Stimulated activated CD4-positive, alpha-beta T cell treated with anti-CD3 and anti-CD28 coated beads, Interleukin-1b, Interleukin-23, amount 100 ng/mL, for 4 hours (primary cell): ENCODE measurements at regions not wholly inside any gene's neighbourhood (a gene's known extent, or its start where the extent isn't known, plus 50 kb on each side); places are given as distances from the start of the nearest gene placed in this dataset.

Experiments
- DNase-seq, 2 donors: peaks; one replicate each; pipeline ENCODE4 v3.0.0-alpha.2; 2020; ENCODE audit warnings: low read depth in 2 of 2

DNA sequence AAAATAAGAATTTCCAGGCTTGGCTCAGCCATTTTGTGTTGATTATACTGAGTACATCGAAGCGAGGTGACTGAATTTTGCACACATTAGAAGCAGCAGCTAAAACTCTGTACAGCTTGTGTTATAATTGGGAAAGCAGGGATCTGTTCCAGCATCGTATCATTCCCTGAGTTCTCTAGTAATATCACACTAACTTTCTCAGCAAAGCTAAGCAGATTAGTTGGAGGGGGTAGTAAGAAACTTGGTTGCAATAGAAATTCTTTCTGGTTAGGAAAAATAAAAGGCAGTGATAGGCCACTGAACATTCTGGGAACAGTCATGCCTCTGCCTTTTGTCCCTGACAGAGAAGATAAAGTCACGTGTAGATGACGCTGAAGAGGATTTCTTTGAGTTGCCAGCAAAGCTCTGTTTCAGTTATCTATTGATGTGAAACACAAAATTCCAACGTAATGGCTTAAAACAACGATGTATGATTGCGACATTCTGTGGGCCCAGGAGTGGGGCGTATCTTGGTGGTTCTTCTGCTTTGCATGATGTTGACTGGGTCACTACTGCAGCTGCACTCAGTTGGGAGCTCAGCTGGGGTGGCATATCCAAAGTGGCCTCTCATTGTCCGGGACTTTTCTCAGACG lies 202.1 kb upstream of the MEX3C start:
- no peak for DNase-seq

DNA sequence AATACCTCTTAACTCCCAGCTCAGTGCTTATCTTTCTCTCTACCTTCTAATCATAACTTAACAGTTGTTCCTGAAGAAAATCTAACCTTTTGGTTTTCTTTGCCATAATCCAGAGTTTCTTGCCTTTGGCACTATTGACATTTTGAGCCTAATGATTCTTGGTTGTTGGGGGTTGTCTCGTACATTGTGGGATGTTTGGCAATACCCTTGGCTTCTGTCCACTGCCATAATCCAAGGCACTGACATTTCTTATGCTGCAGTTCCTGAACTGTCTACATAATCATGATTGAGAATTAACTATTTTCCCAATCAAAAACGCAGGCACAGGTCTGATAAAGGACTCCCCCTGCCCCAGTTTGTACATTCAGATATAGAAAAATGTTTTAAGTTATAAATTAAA lies 203.2 kb upstream of the MEX3C start:
- no peak for DNase-seq

DNA sequence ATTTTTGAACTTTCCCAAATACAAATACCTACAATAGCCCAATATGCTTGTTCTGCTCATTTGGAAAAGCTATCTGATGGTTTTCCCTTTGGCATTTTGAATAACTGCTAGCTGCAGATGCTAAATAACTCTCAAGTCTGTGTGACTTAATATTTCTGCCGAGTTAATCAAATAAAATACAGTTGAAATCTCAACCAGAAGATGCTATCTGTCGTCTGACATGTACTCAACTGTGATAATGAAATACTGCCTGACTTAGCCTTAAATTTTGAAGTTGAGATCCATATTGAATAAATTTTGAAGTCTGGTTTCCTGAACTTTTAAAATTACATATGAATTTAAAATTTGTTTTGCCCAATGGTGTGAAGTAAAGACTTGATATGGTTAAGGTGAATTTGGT lies 204.4 kb upstream of the MEX3C start:
- no peak for DNase-seq

DNA sequence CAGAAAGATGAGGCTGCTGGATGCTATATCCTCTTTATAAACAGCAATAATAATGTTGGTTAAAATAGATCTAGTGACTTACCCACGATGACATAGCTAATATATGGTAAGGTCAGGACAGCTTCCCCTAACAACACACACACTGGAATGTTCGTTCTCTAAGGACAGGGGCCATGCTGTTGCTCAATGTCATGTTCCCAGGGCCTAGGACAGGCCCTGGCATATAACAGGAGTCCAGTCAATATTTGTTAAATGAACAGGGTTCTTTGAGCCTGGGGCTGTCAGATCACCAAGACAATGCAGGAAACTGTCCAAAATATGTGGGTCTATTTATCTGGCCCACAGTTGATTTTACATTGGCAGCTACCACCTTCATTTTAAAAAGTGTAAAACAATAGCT lies 207.1 kb upstream of the MEX3C start:
- DNase-seq: no peak

DNA sequence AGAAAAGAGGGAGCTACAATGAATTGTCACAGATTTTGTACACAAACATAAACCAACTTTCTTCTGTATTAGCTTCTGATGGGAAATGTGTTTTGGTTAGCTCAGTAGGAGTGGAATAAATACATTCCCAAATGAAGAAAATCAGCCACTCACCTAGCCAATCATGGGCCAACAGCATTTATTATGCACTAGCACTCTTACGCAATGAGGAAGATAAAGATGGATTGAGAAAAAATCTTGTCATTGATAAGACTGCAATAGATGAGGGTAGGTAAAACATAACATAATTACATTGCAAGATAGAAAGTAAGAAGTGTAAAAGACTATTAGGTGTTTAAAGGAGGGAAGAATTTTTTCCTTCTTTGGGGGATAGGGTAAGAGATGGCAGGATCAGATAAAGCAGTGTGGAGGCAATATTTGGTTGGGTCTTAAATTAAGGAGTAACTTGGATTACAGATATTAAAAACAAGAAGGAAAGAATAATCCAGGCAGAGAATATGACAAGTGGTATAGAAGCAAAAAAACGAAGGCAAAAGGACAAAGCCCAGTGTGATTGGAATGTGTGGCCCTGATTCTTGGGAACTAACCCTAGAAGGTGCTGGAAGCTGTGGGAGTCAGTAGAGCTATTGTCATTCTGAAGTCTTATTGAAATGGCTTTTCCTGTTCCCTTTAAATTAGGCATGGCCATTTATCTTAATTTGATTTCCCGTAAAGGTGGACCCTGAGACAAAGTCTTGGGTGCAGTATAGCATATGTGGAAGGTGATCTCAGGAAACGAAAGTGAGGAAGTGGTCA lies 208.4 kb upstream of the MEX3C start:
- DNase-seq: no peak

DNA sequence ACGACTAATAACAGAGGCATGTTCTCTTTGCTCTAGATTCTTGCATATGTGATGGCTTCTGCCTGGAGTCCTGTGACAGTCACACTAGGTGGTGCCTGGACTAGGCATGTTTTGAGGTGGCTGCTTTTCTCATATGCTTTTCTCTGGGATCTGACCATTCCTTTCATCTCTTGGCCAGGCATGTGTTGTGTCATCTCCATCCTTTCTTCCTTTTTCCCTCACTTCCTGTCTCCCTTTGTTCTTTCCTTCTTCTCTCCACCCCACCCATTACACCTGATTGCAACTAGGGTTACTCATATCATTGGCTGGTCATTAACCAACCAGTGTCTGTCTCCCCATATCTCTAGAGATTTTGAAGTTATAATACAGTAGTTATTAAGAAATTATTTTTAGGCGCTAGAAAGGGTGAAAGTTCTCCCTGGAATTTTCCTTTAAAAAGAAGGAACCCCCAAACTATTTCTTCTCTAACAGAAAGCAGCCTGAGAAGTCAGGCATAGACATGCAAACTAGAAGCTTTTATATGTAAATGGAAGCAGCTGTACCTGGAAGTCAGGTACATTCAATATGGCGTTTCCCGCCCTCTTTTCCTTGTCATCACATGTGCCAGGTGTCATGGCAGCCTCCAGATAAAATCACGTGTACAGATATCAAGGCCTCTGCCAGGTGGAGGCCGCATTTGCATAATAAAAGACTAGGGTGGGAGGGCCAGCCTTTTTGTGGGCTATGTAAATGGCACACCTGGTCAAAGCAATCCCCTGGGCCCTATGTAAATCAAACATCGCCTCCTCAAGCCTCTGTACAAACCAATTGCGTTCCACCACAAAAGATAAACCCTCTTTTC lies 220.4 kb upstream of the MEX3C start:
- DNase-seq: no peak

DNA sequence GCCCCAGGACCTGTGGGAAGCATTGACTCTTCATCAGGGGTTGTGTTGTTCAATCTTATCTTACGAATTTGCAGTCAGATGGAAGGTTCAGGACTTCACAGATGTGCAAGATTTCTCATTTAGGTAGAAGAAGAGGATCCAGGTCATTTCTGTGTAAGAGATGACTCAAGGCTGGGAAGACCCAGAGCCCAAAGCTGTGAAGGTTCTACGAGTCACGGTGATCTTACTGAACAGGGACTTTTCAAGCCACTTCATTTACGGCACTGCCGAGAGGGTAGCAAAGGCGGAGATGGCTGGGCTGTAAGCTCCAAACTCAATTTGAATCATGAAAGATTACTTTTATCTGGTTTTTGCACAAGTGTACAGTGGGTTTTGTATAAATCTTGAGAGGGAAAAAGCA lies 228.0 kb upstream of the MEX3C start:
- no peak for DNase-seq

DNA sequence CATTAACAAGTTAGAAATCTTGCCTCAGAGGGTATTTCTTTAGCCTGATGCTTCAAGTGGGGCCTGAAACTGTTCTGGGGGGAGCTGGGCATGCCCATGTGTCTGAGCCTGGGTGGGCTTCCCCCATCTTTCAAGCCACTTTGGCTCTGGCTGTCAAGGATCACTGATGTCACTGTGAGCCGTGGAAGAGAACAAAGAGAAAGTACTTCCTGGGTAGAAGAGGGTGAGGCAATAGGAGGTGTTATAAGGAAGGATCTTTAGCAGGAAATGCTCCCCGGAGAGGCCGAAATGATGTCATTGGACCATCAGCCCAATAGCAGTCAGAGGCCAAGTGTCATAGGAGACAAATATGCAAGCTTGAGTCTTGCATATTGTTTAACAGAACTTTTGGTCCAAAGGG lies 228.4 kb upstream of the MEX3C start:
- DNase-seq: no peak

DNA sequence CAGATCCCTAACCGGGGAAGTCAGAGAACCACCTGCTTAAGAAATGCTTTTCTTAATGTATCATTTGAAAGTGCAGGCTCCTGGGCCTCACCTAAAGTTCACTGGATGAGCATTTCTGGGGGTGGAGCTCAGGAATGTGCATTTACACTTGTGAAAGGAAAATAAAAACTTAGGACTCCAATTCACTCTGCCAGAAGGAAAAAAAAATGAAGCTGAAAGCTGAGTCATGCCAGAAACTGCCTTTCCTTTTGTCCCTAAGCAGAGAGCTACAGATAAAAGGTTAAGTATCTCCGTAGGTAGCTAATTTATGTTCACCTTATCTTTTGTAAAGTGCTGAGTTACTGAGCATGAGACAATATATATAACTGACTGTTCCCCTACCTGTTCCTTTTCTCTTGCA lies 229.5 kb upstream of the MEX3C start:
- no peak for DNase-seq

DNA sequence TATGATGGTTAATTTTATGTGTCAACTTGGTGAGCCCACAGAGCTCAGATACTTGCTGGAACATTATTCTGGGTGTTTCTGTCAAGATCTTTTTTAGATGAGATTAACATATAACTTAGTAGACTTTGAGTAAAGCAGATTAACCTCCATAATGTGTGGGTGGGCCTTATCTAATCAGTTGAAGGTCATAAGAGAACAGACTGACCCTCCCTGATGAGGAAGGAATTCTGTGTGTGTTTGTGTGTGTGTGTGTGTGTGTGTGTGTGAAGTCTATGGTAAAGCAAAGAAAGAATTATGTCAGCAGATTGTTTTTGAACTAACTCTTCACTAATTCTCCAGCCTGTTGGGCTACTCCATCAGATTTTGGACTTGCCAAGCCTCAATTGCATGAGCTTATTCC lies 232.2 kb upstream of the MEX3C start:
- no peak for DNase-seq

DNA sequence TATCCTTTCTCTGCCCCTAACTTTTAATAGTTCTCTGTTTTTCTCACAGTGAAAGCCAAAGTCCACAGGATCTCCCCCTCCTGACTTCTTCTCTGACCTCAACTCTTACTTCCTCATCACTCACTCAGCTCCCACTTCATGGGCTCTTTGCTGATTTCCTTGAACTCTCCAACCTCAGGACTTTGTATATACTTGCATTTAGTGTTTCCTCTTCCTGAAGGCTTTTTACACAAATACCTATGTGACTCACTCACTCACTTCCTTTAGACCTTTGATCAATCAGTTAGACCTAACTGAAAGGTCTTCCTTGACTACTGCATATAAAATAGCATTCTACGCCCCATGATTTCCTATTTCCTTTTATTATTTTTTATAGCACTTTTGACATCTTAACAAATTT lies 233.1 kb upstream of the MEX3C start:
- DNase-seq: no peak

DNA sequence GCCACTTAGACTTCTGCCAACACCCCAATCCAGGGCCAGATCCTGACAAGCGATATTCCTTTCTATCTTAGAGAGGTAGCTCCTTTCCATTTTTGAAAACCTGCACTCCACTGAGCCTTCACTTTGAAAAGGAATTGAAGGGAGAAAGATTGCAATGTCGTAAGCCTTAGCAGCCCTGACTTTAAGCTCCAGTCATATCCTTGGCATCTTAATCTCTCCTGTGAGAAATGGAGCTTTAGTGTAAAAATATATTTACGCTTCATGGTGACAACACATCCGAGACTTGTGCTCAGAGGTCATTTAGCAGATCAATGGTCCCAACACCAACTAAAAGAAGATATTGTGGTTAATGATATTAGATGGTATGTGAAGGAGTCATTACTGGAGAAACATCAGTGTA lies 235.8 kb upstream of the MEX3C start:
- no peak for DNase-seq

DNA sequence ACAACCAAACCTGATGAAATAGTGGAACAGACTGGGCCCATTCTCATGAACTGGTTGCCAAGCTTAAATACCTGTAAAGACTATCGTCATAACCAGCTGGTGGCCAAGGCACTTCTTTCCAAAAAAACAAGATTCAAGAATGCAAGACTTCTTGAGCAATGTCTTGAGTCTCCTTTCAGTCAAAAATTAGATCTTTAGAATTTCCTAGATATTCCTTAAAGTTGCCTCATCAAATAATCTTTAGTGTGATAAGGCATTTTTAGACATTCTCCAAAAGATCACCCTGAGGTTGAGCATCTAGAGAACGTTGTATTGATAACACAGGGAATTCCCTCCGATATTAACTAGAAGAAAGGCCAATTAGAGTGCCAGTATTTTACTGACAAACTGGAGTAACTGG lies 236.4 kb upstream of the MEX3C start:
- no peak for DNase-seq

DNA sequence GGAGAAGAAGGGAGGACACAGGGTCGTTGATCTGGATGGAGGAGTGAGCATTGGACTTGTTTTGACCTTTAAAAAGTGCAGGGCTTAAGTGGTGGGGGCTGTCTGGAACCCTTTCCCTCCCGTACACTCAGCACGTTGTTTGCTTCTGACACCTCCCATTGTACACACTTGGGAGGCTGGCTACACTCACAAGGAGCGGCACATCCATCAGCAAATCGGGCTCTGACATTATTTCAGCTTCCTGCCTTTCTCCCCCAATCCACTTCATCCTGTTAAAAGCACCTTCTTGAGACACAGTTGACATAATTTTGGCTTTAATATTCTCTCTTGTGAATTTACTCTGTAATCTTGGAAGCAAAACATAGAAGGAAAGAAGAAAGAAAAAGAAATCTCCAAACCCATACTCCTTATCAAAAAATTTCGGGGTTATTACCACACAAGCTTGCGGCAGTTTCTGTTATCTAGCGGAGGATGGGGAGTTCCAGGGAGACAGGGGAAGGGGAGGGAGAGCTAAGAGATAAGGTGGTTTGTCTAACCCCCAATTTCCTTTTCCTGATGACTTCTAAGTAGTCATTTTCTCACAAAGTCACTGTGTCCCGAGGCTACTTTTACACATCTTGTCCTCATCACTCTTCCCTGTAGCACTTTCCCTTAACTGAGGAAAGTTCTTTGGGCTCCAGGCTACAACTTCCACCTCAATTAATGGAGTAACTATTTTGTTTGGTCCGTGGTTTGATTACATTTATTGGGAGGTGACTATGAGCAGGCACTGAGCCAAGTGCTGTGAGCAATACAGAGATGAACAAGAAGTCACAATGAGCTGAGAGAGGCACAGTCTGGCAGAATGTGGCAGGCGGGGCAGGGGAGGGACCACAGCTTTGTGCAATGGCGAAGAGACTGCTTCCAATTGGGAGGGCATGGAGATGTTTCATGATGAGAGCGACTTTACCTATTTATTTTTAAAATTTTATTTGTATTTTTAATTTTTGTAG lies 240.1 kb upstream of the MEX3C start:
- no peak for DNase-seq

DNA sequence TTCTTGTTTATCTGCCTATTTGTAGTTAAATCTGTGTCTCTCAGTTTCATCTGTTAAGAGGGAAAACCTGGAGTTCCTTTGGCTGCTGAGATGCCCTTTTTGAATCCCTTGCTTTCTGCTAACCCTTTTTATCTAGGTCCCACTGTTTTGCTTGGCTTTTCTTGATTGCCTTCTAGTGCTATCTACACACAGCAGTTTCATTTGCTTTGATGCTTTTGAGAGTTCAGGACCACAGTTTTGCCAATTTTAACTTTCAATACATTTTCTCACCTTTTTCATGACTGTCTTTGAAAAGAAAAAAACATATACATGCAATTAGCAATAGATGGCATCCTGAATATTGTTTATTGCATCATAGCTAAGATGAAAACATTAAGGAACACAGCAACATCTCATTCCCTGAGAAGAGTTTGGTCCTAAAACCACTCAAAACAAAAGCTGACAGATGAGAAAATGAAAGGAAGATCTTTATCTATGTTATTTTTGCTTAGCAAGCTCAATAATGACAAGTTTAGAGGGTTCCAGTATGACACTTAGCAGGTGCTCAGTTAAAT lies 241.4 kb upstream of the MEX3C start:
- DNase-seq: no peak

DNA sequence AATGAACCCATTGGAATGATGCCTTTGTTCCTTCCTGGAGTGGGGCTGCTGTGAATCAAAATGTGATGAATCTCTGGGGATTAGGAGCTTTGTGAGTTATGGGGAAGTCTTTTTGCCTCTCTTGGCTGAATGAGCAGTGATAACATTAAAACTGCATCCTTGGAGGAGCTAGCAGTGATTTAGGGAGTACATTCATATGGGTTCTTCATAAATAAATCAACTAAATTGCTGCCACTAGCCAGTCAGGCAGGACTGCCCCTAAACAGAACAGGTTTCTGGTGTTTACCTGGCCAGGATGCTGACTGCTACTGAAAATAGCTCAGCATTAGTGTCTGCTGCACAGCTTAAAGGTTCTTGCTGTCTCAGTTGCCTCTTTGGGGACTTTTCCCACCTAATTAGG lies 244.5 kb upstream of the MEX3C start:
- DNase-seq: no peak

DNA sequence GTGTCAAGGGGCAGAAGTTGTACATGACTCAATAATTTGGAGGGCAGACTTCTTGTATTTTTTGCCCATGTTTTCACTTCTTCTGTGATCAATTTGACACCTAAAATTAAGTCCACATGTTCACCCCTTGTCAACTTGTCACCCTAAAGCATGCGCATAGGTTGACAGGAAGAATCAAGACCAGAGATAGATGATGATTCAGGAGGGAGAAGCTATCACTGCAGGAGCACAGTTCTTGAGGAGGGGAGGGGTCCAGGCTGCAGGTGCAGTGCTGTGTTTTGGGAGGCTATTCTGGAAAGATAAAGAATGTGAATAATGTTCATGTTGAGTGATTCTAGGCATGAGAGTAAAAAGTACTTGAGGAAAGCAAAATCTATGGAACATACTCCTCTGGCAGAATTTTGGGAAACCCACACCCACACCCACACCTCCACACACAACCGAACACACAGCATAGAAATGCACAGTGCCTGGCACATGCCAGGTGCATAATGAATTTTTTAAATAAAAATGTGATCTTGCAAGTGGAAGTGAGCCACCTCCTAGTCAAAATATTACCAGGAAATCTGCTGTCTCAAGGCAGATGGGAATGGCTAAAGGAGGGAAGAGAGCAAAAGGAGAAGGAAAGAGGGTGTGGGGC lies 249.2 kb upstream of the MEX3C start:
- no peak for DNase-seq

DNA sequence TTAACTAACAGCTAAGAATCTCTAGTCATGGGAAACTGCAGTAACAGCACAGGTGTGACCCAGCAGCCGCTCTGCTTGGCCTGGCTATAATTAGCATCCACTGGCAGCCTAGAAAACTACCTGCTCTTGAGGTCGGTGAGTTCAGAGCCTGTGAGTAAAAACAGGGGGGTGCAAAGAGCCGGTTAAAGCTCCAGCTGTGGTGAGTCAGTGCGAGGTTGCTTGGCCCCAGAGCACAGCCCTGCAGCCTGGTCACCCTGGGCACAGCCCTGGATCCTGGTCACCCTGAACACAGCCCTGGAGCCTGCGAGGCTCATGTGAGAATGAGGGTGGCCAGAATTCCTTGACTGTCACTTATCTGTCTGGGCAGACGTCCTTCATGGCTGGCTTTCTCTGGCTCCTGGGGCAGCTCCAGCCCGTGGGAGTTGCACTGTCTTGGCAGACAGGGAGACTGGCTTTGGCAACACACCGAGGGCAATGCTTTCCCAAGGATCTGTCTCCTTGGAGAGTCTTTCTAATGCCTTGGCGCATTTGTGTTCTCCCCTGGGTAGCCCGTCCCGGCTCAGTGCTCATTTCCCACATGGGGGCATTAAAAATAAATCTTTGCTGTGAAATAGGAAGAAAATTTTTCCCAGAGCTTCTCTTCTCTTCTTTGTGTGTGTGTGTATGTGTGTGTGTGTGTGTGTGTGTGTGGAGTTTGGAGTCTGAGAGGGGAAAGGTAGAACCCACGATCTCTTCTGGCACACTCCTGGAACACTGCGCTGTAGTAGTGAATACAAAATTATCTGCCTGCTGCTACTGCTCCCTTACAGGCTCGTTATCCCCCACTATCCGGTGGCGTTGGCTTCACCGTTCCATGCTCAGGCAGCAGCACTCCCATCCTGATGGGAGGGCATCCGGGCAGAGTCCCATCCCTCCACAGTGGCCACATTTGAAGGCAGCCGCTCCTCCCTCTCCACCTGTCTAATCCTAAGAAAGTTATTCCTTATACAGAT lies 250.2 kb upstream of the MEX3C start:
- DNase-seq: no peak

DNA sequence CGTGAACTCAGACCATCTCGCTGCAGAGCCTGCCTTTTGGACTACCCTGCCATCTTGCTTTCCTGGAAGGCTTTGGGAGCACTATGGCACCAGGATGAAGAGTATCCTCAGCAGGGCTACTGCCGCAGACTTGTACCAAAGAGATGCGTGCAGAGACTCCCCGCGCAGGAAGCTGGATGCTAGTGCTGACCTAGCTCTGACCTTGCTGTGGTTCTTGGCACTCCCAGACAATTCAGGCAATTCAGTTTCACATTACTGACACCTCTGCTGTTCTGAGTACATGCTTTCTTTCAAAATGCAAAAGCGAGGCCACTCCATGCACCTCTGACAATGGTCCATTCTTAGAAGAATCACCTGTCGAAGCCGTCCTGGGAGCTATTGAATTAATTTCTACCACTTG lies 251.5 kb upstream of the MEX3C start:
- no peak for DNase-seq

DNA sequence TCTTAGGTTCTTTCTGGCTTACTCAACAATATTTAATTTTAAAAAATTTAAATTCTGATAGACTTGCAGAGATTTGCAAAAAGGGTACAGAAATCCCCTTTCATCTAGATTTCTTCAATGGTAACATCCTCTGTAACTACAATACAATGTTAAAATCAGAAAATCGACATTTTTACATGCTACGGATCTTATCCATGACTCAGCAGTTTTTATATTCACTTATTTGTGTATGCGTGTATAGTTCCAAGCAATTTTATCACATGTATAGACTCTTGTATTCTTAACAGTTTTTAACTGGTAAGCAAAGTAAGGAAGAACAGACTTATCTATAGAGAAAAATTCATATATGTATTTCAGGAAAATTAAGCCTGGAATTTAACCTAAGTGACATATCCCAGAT lies 256.1 kb upstream of the MEX3C start:
- DNase-seq: no peak
